GM23338 (cell line): ENCODE measurements at regions not wholly inside any gene's neighbourhood (a gene's known extent, or its start where the extent isn't known, plus 50 kb on each side); places are given as distances from the start of the nearest gene placed in this dataset.

Experiments used
- ATAC-seq: fragments of 200-7000 bp; cut with Tn5 transposase; 3 replicates; pipeline ENCODE4 v1.9.1; 2020
- DNase-seq: peaks from one replicate; pipeline ENCODE4 v3.0.0-alpha.2; 2015; ENCODE audit warnings: low spot score
- H2AFZ ChIP-seq: fragments of 200-600 bp; sonication (generic); 2 replicates; pipeline ENCODE4 v1.8.0; 2016; ENCODE audit warnings: antibody characterized with exemption, mild to moderate bottlenecking, moderate library complexity
- H3F3A ChIP-seq: fragments of 200-600 bp; sonication (generic); replicated peaks from 2 replicates; pipeline ENCODE4 v1.8.0; 2017; ENCODE audit warnings: antibody characterized with exemption, mixed run types, low read depth
- H3K27ac ChIP-seq: fragments of 200-600 bp; sonication (generic); 2 replicates; pipeline ENCODE4 v1.6.1; 2016; ENCODE audit warnings: low read depth
- H3K27me3 ChIP-seq: fragments of 200-600 bp; sonication (generic); 2 replicates; pipeline ENCODE4 v1.8.0; 2016; ENCODE audit warnings: mild to moderate bottlenecking, mixed run types, moderate library complexity; ENCODE audit not compliant: insufficient read depth
- H3K36me3 ChIP-seq: fragments of 200-600 bp; sonication (generic); 2 replicates; pipeline ENCODE4 v1.8.0; 2016; ENCODE audit warnings: mild to moderate bottlenecking; ENCODE audit not compliant: insufficient read depth
- H3K4me1 ChIP-seq: fragments of 200-600 bp; sonication (generic); 2 replicates; pipeline ENCODE4 v1.8.0; 2016; ENCODE audit warnings: mild to moderate bottlenecking, moderate library complexity; ENCODE audit not compliant: insufficient read depth
- H3K4me2 ChIP-seq: fragments of 200-600 bp; sonication (generic); 2 replicates; pipeline ENCODE4 v1.7.1; 2017; ENCODE audit warnings: mixed run types
- H3K4me3 ChIP-seq: fragments of 200-600 bp; sonication (generic); 2 replicates; pipeline ENCODE4 v1.6.1; 2016; ENCODE audit warnings: mixed run types
- H3K79me2 ChIP-seq: fragments of 200-600 bp; sonication (generic); replicated peaks from 2 replicates; pipeline ENCODE4 v1.8.0; 2017; ENCODE audit warnings: mild to moderate bottlenecking; ENCODE audit not compliant: insufficient read depth
- H3K9me2 ChIP-seq: fragments of 200-600 bp; sonication (generic); 2 replicates; pipeline ENCODE4 v1.8.0; 2017; ENCODE audit not compliant: insufficient read depth
- H4K20me1 ChIP-seq: fragments of 200-600 bp; sonication (generic); replicated peaks from 2 replicates; pipeline ENCODE4 v1.8.0; 2017; ENCODE audit warnings: mild to moderate bottlenecking; ENCODE audit not compliant: insufficient read depth
- H3K27ac Mint-ChIP-seq: 2 replicates; pipeline ENCODE4 v1.8.0; 2020; ENCODE audit warnings: inconsistent platforms, mild to moderate bottlenecking, moderate library complexity, mixed read lengths
- H3K27me3 Mint-ChIP-seq: 3 replicates; pipeline ENCODE4 v1.8.0; 2022; ENCODE audit warnings: low read depth, mild to moderate bottlenecking, moderate library complexity, mixed read lengths, inconsistent platforms; ENCODE audit not compliant: insufficient read depth, poor library complexity
- H3K36me3 Mint-ChIP-seq: 3 replicates; pipeline ENCODE4 v1.8.0; 2021; ENCODE audit warnings: low read depth, mild to moderate bottlenecking, inconsistent platforms, moderate library complexity, mixed read lengths
- H3K4me1 Mint-ChIP-seq: 3 replicates; pipeline ENCODE4 v1.8.0; 2020; ENCODE audit warnings: mild to moderate bottlenecking, inconsistent platforms, mixed read lengths
- H3K4me3 Mint-ChIP-seq: 3 replicates; pipeline ENCODE4 v1.8.0; 2021; ENCODE audit warnings: moderate library complexity, mild to moderate bottlenecking, inconsistent platforms, mixed read lengths
- H3K9me3 Mint-ChIP-seq: 3 replicates; pipeline ENCODE4 v1.8.0; 2020; ENCODE audit warnings: moderate library complexity, mild to moderate bottlenecking, inconsistent platforms, mixed read lengths
- CTCF ChIP-seq, 2 experiments: fragments of 200-600 bp in 1 of 2; sonication (generic) in 1 of 2; conservative IDR thresholded peaks; 2 replicates each; pipeline versions ENCODE4 v1.5.1 to v1.6.1; 2016 to 2017; ENCODE audit warnings: antibody characterized with exemption in 2 of 2, low read depth in 2 of 2, mild to moderate bottlenecking in 2 of 2, moderate library complexity in 1 of 2
- JUNB ChIP-seq: IDR thresholded peaks from one replicate; pipeline ENCODE4 v1.6.1; 2016; ENCODE audit warnings: antibody characterized with exemption; ENCODE audit not compliant: unreplicated experiment
- REST ChIP-seq: IDR thresholded peaks from one replicate; pipeline ENCODE4 v1.6.1; 2018; ENCODE audit warnings: antibody characterized with exemption; ENCODE audit not compliant: unreplicated experiment
- STAT1 ChIP-seq: IDR thresholded peaks from one replicate; pipeline ENCODE4 v1.6.1; 2016; ENCODE audit warnings: antibody characterized with exemption; ENCODE audit not compliant: unreplicated experiment
- ZNF462 ChIP-seq: fragments of 250-450 bp; sonication (Bioruptor Pico); IDR thresholded peaks from 2 replicates; pipeline ENCODE4 v1.5.0; 2020; ENCODE audit warnings: mild to moderate bottlenecking, moderate library complexity
- TF ChIP-seq, protein P1 (sequence below): IDR thresholded peaks from 2 replicates; pipeline ENCODE4 v1.6.1; 2016; ENCODE audit warnings: antibody characterized with exemption

- H3K4me1 Mint-ChIP-seq = no peaks in the 10 kb centered on the region
- Histone ChIP-seq H3F3A (no peaks in the 10 kb centered on the region), H3K27ac (no peak overlapping the region), H3K9me2 (peaks cover 9% of the 10 kb centered on the region; the same call in 1 of the 2 replicates), H3K27me3 (no peaks in the 10 kb centered on the region), H2AFZ (no peak overlapping the region), H3K4me3 (no peak overlapping the region), H3K79me2 (no peaks in the 10 kb centered on the region), H3K36me3 (no peaks in the 10 kb centered on the region), H4K20me1 (no peaks in the 10 kb centered on the region), H3K4me2 (no peak overlapping the region), H3K4me1 (no peaks in the 10 kb centered on the region)
- no peak overlapping the region for H3K27ac Mint-ChIP-seq
- no peak for ATAC-seq
- no peaks in the 10 kb centered on the region for H3K27me3 Mint-ChIP-seq
- DNase-seq = no peak
- no peak overlapping the region for H3K4me3 Mint-ChIP-seq
- H3K9me3 Mint-ChIP-seq = no peaks in the 10 kb centered on the region; the same call in 2 of the 3 replicates
- TF ChIP-seq, protein P1, sequence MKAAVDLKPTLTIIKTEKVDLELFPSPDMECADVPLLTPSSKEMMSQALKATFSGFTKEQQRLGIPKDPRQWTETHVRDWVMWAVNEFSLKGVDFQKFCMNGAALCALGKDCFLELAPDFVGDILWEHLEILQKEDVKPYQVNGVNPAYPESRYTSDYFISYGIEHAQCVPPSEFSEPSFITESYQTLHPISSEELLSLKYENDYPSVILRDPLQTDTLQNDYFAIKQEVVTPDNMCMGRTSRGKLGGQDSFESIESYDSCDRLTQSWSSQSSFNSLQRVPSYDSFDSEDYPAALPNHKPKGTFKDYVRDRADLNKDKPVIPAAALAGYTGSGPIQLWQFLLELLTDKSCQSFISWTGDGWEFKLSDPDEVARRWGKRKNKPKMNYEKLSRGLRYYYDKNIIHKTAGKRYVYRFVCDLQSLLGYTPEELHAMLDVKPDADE = no peak
- no peak for TF ChIP-seq JUNB
- no peak for TF ChIP-seq ZNF462 (CRISPR knock-in tag)
- H3K36me3 Mint-ChIP-seq = no peaks in the 10 kb centered on the region
Measured at GRCh38 chr2:122216901-122217300, 461.4 kb downstream of the TSN start.

DNA sequence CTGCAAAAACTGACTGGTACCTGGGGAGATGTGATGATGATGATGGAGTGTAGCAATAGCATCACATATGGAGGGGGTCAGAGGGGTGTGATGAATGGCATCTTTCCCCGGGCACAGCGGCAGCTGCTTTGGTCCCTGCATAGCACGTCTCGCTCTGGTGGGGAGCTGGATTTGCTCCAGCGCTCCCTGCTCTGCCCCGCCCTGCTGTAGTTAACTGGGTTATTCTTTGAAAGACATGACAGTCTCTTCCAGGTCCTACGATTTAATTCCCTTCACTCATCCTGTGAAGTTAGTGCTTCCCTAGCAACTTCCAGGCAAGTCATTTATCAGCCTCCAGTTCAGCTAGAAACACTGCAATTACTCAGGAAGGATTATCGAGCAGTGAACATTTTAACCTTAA, 463.1 kb downstream of the TSN start:
- Histone ChIP-seq H3K27ac (no peak overlapping the region), H3K4me3 (no peak overlapping the region), H3F3A (no peaks in the 10 kb centered on the region), H3K79me2 (no peaks in the 10 kb centered on the region), H4K20me1 (no peaks in the 10 kb centered on the region), H3K4me1 (no peaks in the 10 kb centered on the region), H3K36me3 (no peaks in the 10 kb centered on the region), H2AFZ (no peak overlapping the region), H3K4me2 (no peak overlapping the region), H3K27me3 (no peaks in the 10 kb centered on the region), H3K9me2 (peaks cover 4% of the 10 kb centered on the region; the same call in 1 of the 2 replicates)
- Mint-ChIP-seq H3K4me3 (no peak overlapping the region), H3K27ac (no peak overlapping the region), H3K27me3 (no peaks in the 10 kb centered on the region), H3K4me1 (no peaks in the 10 kb centered on the region), H3K9me3 (no peaks in the 10 kb centered on the region; the same call in 2 of the 3 replicates), H3K36me3 (no peaks in the 10 kb centered on the region)
- DNase-seq (no peak), ATAC-seq (no peak)
- TF ChIP-seq STAT1 (no peak), REST (no peak), CTCF (conservative IDR thresholded peaks at IDR 0.05; ENCODE audit: low read depth in 2 of 2) (no peak)
